ENCODE measurements at regions not wholly inside any gene's neighbourhood (a gene's known extent, or its start where the extent isn't known, plus 50 kb on each side); places are given as distances from the start of the nearest gene placed in this dataset.

DNA sequence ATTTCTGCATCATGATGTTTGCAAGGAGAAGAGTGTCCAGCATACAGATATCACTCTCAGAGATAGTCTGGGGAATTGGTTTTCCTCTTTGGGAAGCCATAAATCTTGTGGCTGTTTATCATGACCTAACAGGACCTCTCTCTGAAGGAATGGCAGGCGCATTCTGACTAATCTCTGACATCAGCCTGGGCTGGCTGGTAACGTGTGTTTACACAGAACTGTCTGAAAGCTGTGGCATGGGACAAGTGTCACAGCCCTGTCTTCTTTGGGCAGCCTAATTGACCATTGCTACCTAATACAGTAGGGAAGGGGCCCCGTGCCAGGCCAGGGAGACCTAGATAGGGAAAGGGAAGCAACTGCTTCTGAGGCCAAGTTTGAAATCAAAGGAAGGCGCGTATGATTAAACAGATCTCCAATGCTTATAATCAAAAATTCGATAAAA is 73.9 kb upstream of the CABCOCO1 start (continued):
- TF ChIP-seq ZNF274 (IDR thresholded peaks at IDR 0.05; ENCODE audit: borderline replicate concordance, low read depth, low read length) (no peak), PCBP2 (IDR thresholded peaks at IDR 0.05; ENCODE audit: low read depth, low read length, poor library complexity, severe bottlenecking) (no peak), U2AF2 (optimal IDR thresholded peaks at IDR 0.05; ENCODE audit: low read depth, low read length) (no peak), NR2F6 (CRISPR knock-in tag; IDR thresholded peaks at IDR 0.05) (no peak), ZSCAN32 (CRISPR knock-in tag; IDR thresholded peaks at IDR 0.05) (no peak), ZNF217 (CRISPR knock-in tag; IDR thresholded peaks at IDR 0.05) (no peak), ARHGAP35 (IDR thresholded peaks at IDR 0.05; ENCODE audit: partially characterized antibody) (no peak), THRAP3 (IDR thresholded peaks at IDR 0.05; ENCODE audit: borderline replicate concordance) (no peak), PTRF (tag; IDR thresholded peaks at IDR 0.05) (no peak), MED1 (CRISPR knock-in tag; IDR thresholded peaks at IDR 0.05; ENCODE audit: borderline replicate concordance) (no peak), GABPA (tag; conservative IDR thresholded peaks at IDR 0.05; ENCODE audit: low read depth) (no peak), PHF8 (IDR thresholded peaks at IDR 0.05; ENCODE audit: borderline replicate concordance, low read length) (no peak), HNRNPK (IDR thresholded peaks at IDR 0.05; ENCODE audit: low read depth, low read length, poor library complexity, severe bottlenecking) (no peak), MEF2D (tag; conservative IDR thresholded peaks at IDR 0.05; ENCODE audit: low read depth) (peak; percentile 78; the same call in 1 of the 2 replicates), SMARCB1 (IDR thresholded peaks at IDR 0.05; ENCODE audit: insufficient read length, low read depth) (no peak), TAF15 (IDR thresholded peaks at IDR 0.05; ENCODE audit: low read depth, low read length) (no peak)
- TF ChIP-seq, protein P1, sequence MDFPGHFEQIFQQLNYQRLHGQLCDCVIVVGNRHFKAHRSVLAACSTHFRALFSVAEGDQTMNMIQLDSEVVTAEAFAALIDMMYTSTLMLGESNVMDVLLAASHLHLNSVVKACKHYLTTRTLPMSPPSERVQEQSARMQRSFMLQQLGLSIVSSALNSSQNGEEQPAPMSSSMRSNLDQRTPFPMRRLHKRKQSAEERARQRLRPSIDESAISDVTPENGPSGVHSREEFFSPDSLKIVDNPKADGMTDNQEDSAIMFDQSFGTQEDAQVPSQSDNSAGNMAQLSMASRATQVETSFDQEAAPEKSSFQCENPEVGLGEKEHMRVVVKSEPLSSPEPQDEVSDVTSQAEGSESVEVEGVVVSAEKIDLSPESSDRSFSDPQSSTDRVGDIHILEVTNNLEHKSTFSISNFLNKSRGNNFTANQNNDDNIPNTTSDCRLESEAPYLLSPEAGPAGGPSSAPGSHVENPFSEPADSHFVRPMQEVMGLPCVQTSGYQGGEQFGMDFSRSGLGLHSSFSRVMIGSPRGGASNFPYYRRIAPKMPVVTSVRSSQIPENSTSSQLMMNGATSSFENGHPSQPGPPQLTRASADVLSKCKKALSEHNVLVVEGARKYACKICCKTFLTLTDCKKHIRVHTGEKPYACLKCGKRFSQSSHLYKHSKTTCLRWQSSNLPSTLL (IDR thresholded peaks at IDR 0.05), result no peak
- TF ChIP-seq, protein P2, sequence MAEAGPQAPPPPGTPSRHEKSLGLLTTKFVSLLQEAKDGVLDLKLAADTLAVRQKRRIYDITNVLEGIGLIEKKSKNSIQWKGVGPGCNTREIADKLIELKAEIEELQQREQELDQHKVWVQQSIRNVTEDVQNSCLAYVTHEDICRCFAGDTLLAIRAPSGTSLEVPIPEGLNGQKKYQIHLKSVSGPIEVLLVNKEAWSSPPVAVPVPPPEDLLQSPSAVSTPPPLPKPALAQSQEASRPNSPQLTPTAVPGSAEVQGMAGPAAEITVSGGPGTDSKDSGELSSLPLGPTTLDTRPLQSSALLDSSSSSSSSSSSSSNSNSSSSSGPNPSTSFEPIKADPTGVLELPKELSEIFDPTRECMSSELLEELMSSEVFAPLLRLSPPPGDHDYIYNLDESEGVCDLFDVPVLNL (CRISPR knock-in tag; IDR thresholded peaks at IDR 0.05; ENCODE audit: low read depth), result no peak
- TF ChIP-seq, protein P3, sequence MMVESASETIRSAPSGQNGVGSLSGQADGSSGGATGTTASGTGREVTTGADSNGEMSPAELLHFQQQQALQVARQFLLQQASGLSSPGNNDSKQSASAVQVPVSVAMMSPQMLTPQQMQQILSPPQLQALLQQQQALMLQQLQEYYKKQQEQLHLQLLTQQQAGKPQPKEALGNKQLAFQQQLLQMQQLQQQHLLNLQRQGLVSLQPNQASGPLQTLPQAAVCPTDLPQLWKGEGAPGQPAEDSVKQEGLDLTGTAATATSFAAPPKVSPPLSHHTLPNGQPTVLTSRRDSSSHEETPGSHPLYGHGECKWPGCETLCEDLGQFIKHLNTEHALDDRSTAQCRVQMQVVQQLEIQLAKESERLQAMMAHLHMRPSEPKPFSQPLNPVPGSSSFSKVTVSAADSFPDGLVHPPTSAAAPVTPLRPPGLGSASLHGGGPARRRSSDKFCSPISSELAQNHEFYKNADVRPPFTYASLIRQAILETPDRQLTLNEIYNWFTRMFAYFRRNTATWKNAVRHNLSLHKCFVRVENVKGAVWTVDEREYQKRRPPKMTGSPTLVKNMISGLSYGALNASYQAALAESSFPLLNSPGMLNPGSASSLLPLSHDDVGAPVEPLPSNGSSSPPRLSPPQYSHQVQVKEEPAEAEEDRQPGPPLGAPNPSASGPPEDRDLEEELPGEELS (CRISPR knock-in tag; IDR thresholded peaks at IDR 0.05; ENCODE audit: borderline replicate concordance), result no peak
- TF ChIP-seq, protein P4, sequence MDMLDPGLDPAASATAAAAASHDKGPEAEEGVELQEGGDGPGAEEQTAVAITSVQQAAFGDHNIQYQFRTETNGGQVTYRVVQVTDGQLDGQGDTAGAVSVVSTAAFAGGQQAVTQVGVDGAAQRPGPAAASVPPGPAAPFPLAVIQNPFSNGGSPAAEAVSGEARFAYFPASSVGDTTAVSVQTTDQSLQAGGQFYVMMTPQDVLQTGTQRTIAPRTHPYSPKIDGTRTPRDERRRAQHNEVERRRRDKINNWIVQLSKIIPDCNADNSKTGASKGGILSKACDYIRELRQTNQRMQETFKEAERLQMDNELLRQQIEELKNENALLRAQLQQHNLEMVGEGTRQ (CRISPR knock-in tag; IDR thresholded peaks at IDR 0.05), result peak; percentile 52
- TF ChIP-seq, protein P5, sequence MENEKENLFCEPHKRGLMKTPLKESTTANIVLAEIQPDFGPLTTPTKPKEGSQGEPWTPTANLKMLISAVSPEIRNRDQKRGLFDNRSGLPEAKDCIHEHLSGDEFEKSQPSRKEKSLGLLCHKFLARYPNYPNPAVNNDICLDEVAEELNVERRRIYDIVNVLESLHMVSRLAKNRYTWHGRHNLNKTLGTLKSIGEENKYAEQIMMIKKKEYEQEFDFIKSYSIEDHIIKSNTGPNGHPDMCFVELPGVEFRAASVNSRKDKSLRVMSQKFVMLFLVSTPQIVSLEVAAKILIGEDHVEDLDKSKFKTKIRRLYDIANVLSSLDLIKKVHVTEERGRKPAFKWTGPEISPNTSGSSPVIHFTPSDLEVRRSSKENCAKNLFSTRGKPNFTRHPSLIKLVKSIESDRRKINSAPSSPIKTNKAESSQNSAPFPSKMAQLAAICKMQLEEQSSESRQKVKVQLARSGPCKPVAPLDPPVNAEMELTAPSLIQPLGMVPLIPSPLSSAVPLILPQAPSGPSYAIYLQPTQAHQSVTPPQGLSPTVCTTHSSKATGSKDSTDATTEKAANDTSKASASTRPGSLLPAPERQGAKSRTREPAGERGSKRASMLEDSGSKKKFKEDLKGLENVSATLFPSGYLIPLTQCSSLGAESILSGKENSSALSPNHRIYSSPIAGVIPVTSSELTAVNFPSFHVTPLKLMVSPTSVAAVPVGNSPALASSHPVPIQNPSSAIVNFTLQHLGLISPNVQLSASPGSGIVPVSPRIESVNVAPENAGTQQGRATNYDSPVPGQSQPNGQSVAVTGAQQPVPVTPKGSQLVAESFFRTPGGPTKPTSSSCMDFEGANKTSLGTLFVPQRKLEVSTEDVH (IDR thresholded peaks at IDR 0.05; ENCODE audit: low read depth, partially characterized antibody), result no peak

All from K562 (cell line).